Stimulated activated CD4-positive, alpha-beta T cell treated with anti-CD3 and anti-CD28 coated beads, Interleukin-4, amount 100 ng/mL, for 24 hours (primary cell): ENCODE measurements at regions not wholly inside any gene's neighbourhood (a gene's known extent, or its start where the extent isn't known, plus 50 kb on each side); places are given as distances from the start of the nearest gene placed in this dataset.
"Not testable (repeated sequence)": the region's sequence is repeated elsewhere in the genome, so short reads cannot be mapped to it uniquely, and the experiment has no call there.

ENCODE experiments used
- DNase-seq: peaks from one replicate; pipeline ENCODE4 v3.0.0-alpha.2; 2020

GRCh38 chr12:93980711-93981110 lies 167.7 kb upstream of the PLXNC1 start:
- no peak for DNase-seq

- no peak for DNase-seq
Measured at GRCh38 chr12:93981411-93981810, 167.0 kb upstream of the PLXNC1 start.

GRCh38 chr12:93982771-93983315 lies 165.5 kb upstream of the PLXNC1 start:
- DNase-seq = peak; percentile 24

GRCh38 chr12:93984005-93984404 lies 164.4 kb upstream of the PLXNC1 start:
- no peak for DNase-seq

GRCh38 chr12:93989949-93990348 lies 158.4 kb upstream of the PLXNC1 start:
- no peak for DNase-seq

- no peak for DNase-seq
Measured at GRCh38 chr12:93990832-93991803, 157.3 kb upstream of the PLXNC1 start.

GRCh38 chr12:93991829-93992461 lies 156.4 kb upstream of the PLXNC1 start:
- DNase-seq = no peak

- no peak for DNase-seq
Measured at GRCh38 chr12:93994721-93995120, 153.7 kb upstream of the PLXNC1 start.

GRCh38 chr12:93996321-93996720 lies 152.1 kb upstream of the PLXNC1 start:
- DNase-seq = no peak

- DNase-seq = no peak
Measured at GRCh38 chr12:94001691-94002090, 146.7 kb upstream of the PLXNC1 start.

GRCh38 chr12:94002925-94003324 lies 145.5 kb upstream of the PLXNC1 start:
- not testable (repeated sequence) for DNase-seq

GRCh38 chr12:94007833-94008232 lies 140.5 kb upstream of the PLXNC1 start:
- DNase-seq = peak; percentile 23

- no peak for DNase-seq
Measured at GRCh38 chr12:94010307-94010706, 138.1 kb upstream of the PLXNC1 start.

- DNase-seq = no peak
Measured at GRCh38 chr12:94012071-94012470, 136.3 kb upstream of the PLXNC1 start.

GRCh38 chr12:94012590-94012989 lies 135.8 kb upstream of the PLXNC1 start:
- no peak for DNase-seq

GRCh38 chr12:94017247-94017646 lies 131.1 kb upstream of the PLXNC1 start:
- not testable (repeated sequence) for DNase-seq

- no peak for DNase-seq
Measured at GRCh38 chr12:94020335-94020734, 128.0 kb upstream of the PLXNC1 start.

- no peak for DNase-seq
Measured at GRCh38 chr12:94023879-94024278, 124.5 kb upstream of the PLXNC1 start.

- no peak for DNase-seq
Measured at GRCh38 chr12:94025068-94025467, 123.3 kb upstream of the PLXNC1 start.

- DNase-seq = no peak
Measured at GRCh38 chr12:94025756-94026155, 122.6 kb upstream of the PLXNC1 start.

- no peak for DNase-seq
Measured at GRCh38 chr12:94026596-94026995, 121.8 kb upstream of the PLXNC1 start.

- DNase-seq = no peak
Measured at GRCh38 chr12:94027561-94027960, 120.8 kb upstream of the PLXNC1 start.

GRCh38 chr12:94031763-94032162 lies 116.6 kb upstream of the PLXNC1 start:
- no peak for DNase-seq

GRCh38 chr12:94032368-94032767 lies 116.0 kb upstream of the PLXNC1 start:
- no peak for DNase-seq
